GM12878 (cell line): ENCODE measurements at regions not wholly inside any gene's neighbourhood (a gene's known extent, or its start where the extent isn't known, plus 50 kb on each side); places are given as distances from the start of the nearest gene placed in this dataset.

ENCODE experiments used
- ATAC-seq: fragments of 200-7000 bp; cut with Tn5 transposase; 3 replicates; pipeline ENCODE4 v1.9.1; 2020; ENCODE audit warnings: mild to moderate bottlenecking, moderate library complexity
- BruUV-seq: library from RNA; stranded (reverse); fragments of 400-500 nt; replicated peaks from 2 replicates; lab custom pipeline; 2021; lab: Mats Ljungman, UMichigan
- CTCF ChIA-PET: fragments of 300-600 bp; sonication (Branson Sonifier 250); formaldehyde crosslinking; extraction: SDS; loops from one replicate; lab custom pipeline; 2021; ENCODE audit warnings: inconsistent platforms; lab: Yijun Ruan, JAX
- POLR2A ChIA-PET: fragments of 350-600 bp; formaldehyde crosslinking; extraction: SDS; loops from one replicate; lab custom pipeline; 2021; ENCODE audit warnings: inconsistent platforms; lab: Charles Lee
- RAD21 ChIA-PET: fragments of 300-600 bp; sonication (Branson Sonifier 250); formaldehyde crosslinking; loops from one replicate; lab custom pipeline; 2023; ENCODE audit warnings: antibody characterized with exemption; ENCODE audit not compliant: unreplicated experiment; lab: Charles Lee
- SMC1A ChIA-PET: fragments of 300-600 bp; sonication (Branson Sonifier 250); formaldehyde crosslinking; loops from one replicate; lab custom pipeline; 2023; ENCODE audit not compliant: unreplicated experiment, uncharacterized antibody; lab: Charles Lee
- DNase-seq: peaks from one replicate; pipeline ENCODE4 v3.0.0-alpha.2; 2011; ENCODE audit warnings: low read depth, low spot score
- FAIRE-seq: peaks from 3 replicates; lab custom pipeline; 2011; peaks lifted over from hg19 to GRCh38; lab: Jason Lieb, UNC
- H2AFZ ChIP-seq: 2 replicates; pipeline ENCODE4 v1.6.0; 2011; ENCODE audit warnings: low read depth, low read length, control low read depth; ENCODE audit not compliant: control insufficient read depth
- H3K27ac ChIP-seq: 2 replicates; pipeline ENCODE4 v1.5.1; 2011; ENCODE audit warnings: control low read depth; ENCODE audit not compliant: control insufficient read depth, insufficient read depth
- H3K27me3 ChIP-seq, 2 experiments: replicated peaks in 1 of 2; 2 replicates each; pipeline versions ENCODE4 v1.6.0 to v1.6.1; 2011; ENCODE audit warnings: low read length in 1 of 2; ENCODE audit not compliant: control insufficient read depth in 2 of 2, insufficient read depth in 2 of 2
- H3K36me3 ChIP-seq, 2 experiments: 2 replicates each; pipeline ENCODE4 v1.5.1; 2011; ENCODE audit warnings: low read length in 1 of 2; ENCODE audit not compliant: control insufficient read depth in 2 of 2, insufficient read depth in 2 of 2
- H3K4me1 ChIP-seq: 2 replicates; pipeline ENCODE4 v1.6.1; 2011; ENCODE audit warnings: mild to moderate bottlenecking, low read length, moderate library complexity, mixed read lengths; ENCODE audit not compliant: control insufficient read depth, insufficient read depth
- H3K4me2 ChIP-seq: 2 replicates; pipeline ENCODE4 v1.6.0; 2011; ENCODE audit warnings: control low read depth; ENCODE audit not compliant: control insufficient read depth, insufficient read depth
- H3K4me3 ChIP-seq: fragments of 200-600 bp; sonication (generic); 2 replicates; pipeline ENCODE4 v1.5.1; 2016
- H3K79me2 ChIP-seq: 2 replicates; pipeline ENCODE4 v1.6.0; 2011; ENCODE audit warnings: low read length; ENCODE audit not compliant: control insufficient read depth, insufficient read depth
- H3K9ac ChIP-seq: 2 replicates; pipeline ENCODE4 v1.8.0; 2011; ENCODE audit warnings: low read length, control low read depth, mixed read lengths; ENCODE audit not compliant: control insufficient read depth, insufficient read depth
- H3K9me3 ChIP-seq: replicated peaks from 3 replicates; pipeline ENCODE4 v1.5.1; 2011; ENCODE audit warnings: mild to moderate bottlenecking, low read length; ENCODE audit not compliant: control insufficient read depth, insufficient read depth
- H4K20me1 ChIP-seq: 2 replicates; pipeline ENCODE4 v1.6.0; 2011; ENCODE audit not compliant: control insufficient read depth, insufficient read depth
- MYB ChIP-seq: fragments of 150-350 bp; IDR thresholded peaks from 2 replicates; pipeline ENCODE4 v1.6.1; 2014; ENCODE audit warnings: mild to moderate bottlenecking, low read depth, low read length, borderline replicate concordance
- RAD21 ChIP-seq: IDR thresholded peaks from 2 replicates; pipeline ENCODE4 v1.6.1; 2011; ENCODE audit warnings: mild to moderate bottlenecking, low read depth, low read length, moderate library complexity; ENCODE audit not compliant: insufficient read depth
- SMC3 ChIP-seq: IDR thresholded peaks from 2 replicates; pipeline ENCODE4 v1.6.1; 2011; ENCODE audit warnings: low read length, improper control_type of control experiment, borderline replicate concordance
- WGBS: methylation state at CpG from one replicate; pipeline ENCODE4 v1.1.6; 2016; ENCODE audit warnings: low lambda C conversion rate; ENCODE audit not compliant: insufficient replicate concordance, insufficient coverage; ENCODE audit errors: missing lambda C conversion rate; 5-methylcytosine and 5-hydroxymethylcytosine counted together
- in situ Hi-C: fragments of 300-500 bp; cut with MboI; formaldehyde crosslinking; loops from 9 replicates; pipeline ENCODE4 v1.14.3; 2018; ENCODE audit warnings: mixed read lengths
- intact Hi-C: fragments of 100-400 bp; cut with micrococcal nuclease; formaldehyde crosslinking; loops from one replicate; pipeline ENCODE4 v1.14.2; 2022; ENCODE audit not compliant: unreplicated experiment
- TF ChIP-seq, protein P1 (sequence below), 3 experiments: IDR thresholded peaks in 2 of 3; conservative IDR thresholded peaks in 1 of 3; 2 replicates each; pipeline ENCODE4 v1.5.1; 2011; ENCODE audit warnings: low read depth in 3 of 3, low read length in 3 of 3, mild to moderate bottlenecking in 3 of 3, control low read depth in 2 of 3, moderate library complexity in 2 of 3, inconsistent platforms in 1 of 3, mixed read lengths in 1 of 3; ENCODE audit not compliant: control insufficient read depth in 2 of 3, insufficient read depth in 1 of 3; ENCODE audit errors: extremely low read depth in 1 of 3
- TF ChIP-seq, protein P2 (sequence below): fragments of 450-650 bp; formaldehyde crosslinking; IDR thresholded peaks from 2 replicates; pipeline ENCODE4 v1.4.0; 2020; ENCODE audit warnings: mild to moderate bottlenecking, moderate library complexity

DNA sequence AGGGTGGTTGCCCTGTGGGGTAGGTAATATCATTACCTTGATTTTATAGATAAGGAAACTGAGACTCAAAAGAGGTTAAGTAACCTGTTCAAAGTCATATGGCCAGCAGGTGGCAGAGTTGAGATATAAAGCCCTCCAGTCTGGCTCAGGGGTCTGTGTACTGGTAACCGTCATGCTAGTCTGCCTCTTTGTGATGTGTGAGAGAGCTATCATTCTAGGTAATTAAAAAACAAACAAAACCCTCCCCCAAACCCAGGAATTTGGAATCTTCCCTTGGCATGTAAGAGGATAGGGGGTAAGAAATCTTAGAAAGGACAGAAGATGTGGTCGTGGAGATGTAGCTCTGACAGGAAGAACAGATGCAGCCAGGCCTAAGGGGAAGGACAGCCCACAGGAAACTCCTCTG, 206.0 kb downstream of the CDC5L start:
- Histone ChIP-seq H3K27ac (no peak overlapping the region), H3K4me3 (no peak overlapping the region), H2AFZ (no peak overlapping the region), H3K36me3 (no peaks in the 10 kb centered on the region), H3K4me1 (no peaks in the 10 kb centered on the region), H3K27me3 (peaks cover 0 to 2% of the 10 kb centered on the region in 2 experiments; a peak in 1 of 4 replicates), H3K9ac (no peak overlapping the region), H3K4me2 (no peak overlapping the region), H3K79me2 (no peaks in the 10 kb centered on the region), H3K9me3 (no peaks in the 10 kb centered on the region), H4K20me1 (no peaks in the 10 kb centered on the region)
- TF ChIP-seq MYB (no peak), RAD21 (peak; percentile 63), SMC3 (peak; percentile 62; the same call in 1 of the 2 replicates)
- TF ChIP-seq, protein P1, sequence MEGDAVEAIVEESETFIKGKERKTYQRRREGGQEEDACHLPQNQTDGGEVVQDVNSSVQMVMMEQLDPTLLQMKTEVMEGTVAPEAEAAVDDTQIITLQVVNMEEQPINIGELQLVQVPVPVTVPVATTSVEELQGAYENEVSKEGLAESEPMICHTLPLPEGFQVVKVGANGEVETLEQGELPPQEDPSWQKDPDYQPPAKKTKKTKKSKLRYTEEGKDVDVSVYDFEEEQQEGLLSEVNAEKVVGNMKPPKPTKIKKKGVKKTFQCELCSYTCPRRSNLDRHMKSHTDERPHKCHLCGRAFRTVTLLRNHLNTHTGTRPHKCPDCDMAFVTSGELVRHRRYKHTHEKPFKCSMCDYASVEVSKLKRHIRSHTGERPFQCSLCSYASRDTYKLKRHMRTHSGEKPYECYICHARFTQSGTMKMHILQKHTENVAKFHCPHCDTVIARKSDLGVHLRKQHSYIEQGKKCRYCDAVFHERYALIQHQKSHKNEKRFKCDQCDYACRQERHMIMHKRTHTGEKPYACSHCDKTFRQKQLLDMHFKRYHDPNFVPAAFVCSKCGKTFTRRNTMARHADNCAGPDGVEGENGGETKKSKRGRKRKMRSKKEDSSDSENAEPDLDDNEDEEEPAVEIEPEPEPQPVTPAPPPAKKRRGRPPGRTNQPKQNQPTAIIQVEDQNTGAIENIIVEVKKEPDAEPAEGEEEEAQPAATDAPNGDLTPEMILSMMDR (IDR thresholded peaks at IDR 0.05 in 2 of 3, conservative IDR thresholded peaks at IDR 0.05 in 1 of 3; ENCODE audit: control insufficient read depth in 2 of 3, extremely low read depth in 1 of 3, insufficient read depth in 1 of 3, low read depth in 3 of 3, low read length in 3 of 3): peak; percentile 55 to 60 (median 56); a peak in 5 of 6 replicates
- TF ChIP-seq, protein P2, sequence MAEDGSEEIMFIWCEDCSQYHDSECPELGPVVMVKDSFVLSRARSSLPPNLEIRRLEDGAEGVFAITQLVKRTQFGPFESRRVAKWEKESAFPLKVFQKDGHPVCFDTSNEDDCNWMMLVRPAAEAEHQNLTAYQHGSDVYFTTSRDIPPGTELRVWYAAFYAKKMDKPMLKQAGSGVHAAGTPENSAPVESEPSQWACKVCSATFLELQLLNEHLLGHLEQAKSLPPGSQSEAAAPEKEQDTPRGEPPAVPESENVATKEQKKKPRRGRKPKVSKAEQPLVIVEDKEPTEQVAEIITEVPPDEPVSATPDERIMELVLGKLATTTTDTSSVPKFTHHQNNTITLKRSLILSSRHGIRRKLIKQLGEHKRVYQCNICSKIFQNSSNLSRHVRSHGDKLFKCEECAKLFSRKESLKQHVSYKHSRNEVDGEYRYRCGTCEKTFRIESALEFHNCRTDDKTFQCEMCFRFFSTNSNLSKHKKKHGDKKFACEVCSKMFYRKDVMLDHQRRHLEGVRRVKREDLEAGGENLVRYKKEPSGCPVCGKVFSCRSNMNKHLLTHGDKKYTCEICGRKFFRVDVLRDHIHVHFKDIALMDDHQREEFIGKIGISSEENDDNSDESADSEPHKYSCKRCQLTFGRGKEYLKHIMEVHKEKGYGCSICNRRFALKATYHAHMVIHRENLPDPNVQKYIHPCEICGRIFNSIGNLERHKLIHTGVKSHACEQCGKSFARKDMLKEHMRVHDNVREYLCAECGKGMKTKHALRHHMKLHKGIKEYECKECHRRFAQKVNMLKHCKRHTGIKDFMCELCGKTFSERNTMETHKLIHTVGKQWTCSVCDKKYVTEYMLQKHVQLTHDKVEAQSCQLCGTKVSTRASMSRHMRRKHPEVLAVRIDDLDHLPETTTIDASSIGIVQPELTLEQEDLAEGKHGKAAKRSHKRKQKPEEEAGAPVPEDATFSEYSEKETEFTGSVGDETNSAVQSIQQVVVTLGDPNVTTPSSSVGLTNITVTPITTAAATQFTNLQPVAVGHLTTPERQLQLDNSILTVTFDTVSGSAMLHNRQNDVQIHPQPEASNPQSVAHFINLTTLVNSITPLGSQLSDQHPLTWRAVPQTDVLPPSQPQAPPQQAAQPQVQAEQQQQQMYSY (CRISPR knock-in tag): no peak
- FAIRE-seq: peak; percentile 35
- CTCF ChIA-PET: interaction anchor here (0.9 to 4.1 kb wide), 8 partner anchors 8 to 1329 kb away, joined by 3 to 15 read pairs (median 6); no protein-coding TSS in a partner anchor
- DNase-seq: peak; percentile 7
- intact Hi-C loops (loop anchor here (1.0 to 10.0 kb wide), 3 partner anchors 118 to 1329 kb away; no protein-coding TSS in a partner anchor), in situ Hi-C loops (loop anchor here (10.0 kb wide), 1 partner anchor 1331 kb away; no protein-coding TSS in a partner anchor)
- RAD21 ChIA-PET: interaction anchor here (0.7 to 1.9 kb wide), 4 partner anchors 134 to 1331 kb away, joined by 3 to 6 read pairs (median 4); no protein-coding TSS in a partner anchor
- POLR2A ChIA-PET: no interaction called here
- WGBS: 3% methylated on average over 2 of the region's 2 CpGs
- no TSS peak for BruUV-seq
- SMC1A ChIA-PET: interaction anchor here (1.2 to 2.6 kb wide), 2 partner anchors 496 to 1328 kb away, joined by 3 to 10 read pairs; no protein-coding TSS in a partner anchor
- peak; percentile 93 for ATAC-seq
